Mammary epithelial cell (primary cell): ENCODE measurements at regions not wholly inside any gene's neighbourhood (a gene's known extent, or its start where the extent isn't known, plus 50 kb on each side); places are given as distances from the start of the nearest gene placed in this dataset.

Experiments
- CTCF ChIP-seq, 2 donors: IDR thresholded peaks in 1 of 2; conservative IDR thresholded peaks in 1 of 2; 2 replicates each; pipeline ENCODE4 v1.5.1; 2011 to 2012; ENCODE audit warnings: inconsistent platforms in 2 of 2, low read length in 2 of 2, mild to moderate bottlenecking in 2 of 2, control low read depth in 1 of 2, low read depth in 1 of 2; ENCODE audit not compliant: insufficient read depth in 1 of 2; ENCODE audit errors: extremely low read depth in 1 of 2
- EZH2 ChIP-seq: IDR thresholded peaks from 2 replicates; pipeline ENCODE4 v1.6.1; 2012; ENCODE audit warnings: low read length, inconsistent platforms, borderline replicate concordance

- TF ChIP-seq CTCF (conservative IDR thresholded peaks at IDR 0.05 in 1 of 2, IDR thresholded peaks at IDR 0.05 in 1 of 2; ENCODE audit: extremely low read depth in 1 of 2, insufficient read depth in 1 of 2, low read depth in 1 of 2, low read length in 2 of 2) (no peak), EZH2 (no peak)
These were observed 77.0 kb upstream of the TSC22D1 start for GRCh38 chr13:44652962-44653660.
